ENCODE measurements at regions not wholly inside any gene's neighbourhood (a gene's known extent, or its start where the extent isn't known, plus 50 kb on each side); places are given as distances from the start of the nearest gene placed in this dataset.

DNA sequence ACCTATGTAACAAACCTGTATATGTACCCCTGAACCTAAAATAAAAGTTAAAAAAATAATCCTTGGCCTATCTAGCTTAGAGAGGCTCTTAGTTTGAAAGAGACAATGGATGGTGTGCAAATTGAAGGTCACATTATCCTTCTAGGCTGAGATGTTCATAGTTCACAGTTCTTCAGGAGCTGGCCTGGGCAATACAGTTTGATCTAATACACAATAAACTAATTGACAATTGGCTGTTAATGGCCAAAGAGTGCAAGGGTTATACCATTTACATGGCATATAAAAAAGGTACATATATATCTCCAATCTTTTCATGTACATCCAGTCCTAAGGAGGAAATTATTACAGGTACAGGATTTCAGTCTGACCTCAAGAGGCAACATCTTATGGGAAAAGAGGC is 117.4 kb upstream of the NEDD9 start:
- DNase-seq (ENCODE audit: extremely low read depth, insufficient read length) = no peak
- no peaks in the 10 kb centered on the region for H3K36me3 ChIP-seq (ENCODE audit: control insufficient read depth, insufficient read depth, low read length)
- no peak overlapping the region for H3K4me3 ChIP-seq (replicated peaks; ENCODE audit: low read depth, low read length)
- TF ChIP-seq CTCF (IDR thresholded peaks at IDR 0.05; ENCODE audit: insufficient read depth, low read length, poor library complexity, severe bottlenecking) = no peak
- no peaks in the 10 kb centered on the region for H3K27me3 ChIP-seq (replicated peaks; ENCODE audit: control insufficient read depth, insufficient read depth, low read length)

GRCh38 chr6:11346516-11346915 is 114.0 kb upstream of the NEDD9 start:
- Histone ChIP-seq H3K36me3 (ENCODE audit: control insufficient read depth, insufficient read depth, low read length) (peaks cover 1% of the 10 kb centered on the region), H3K4me3 (replicated peaks; ENCODE audit: low read depth, low read length) (no peak overlapping the region), H3K27me3 (replicated peaks; ENCODE audit: control insufficient read depth, insufficient read depth, low read length) (no peaks in the 10 kb centered on the region)
- TF ChIP-seq CTCF (IDR thresholded peaks at IDR 0.05; ENCODE audit: insufficient read depth, low read length, poor library complexity, severe bottlenecking) = no peak
- DNase-seq (ENCODE audit: extremely low read depth, insufficient read length) = no peak

DNA sequence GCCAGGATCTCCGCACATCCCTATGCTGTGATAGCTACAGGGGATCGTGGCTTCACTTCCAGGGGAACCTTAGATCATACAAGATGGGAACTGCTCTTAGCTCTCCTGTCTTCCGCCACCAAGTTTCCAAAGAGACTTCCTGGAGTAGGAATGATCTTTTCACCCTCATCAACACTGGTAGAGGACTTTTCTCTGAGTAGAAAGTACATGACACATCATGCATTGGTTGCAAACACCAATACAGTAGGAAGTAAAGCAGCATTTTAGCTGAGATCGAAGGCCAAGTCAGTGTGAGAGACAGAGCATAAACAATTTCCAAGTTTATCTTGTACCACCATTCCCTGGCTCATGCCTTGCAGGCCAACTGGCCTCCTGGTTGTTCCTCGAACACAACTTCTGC is 113.1 kb upstream of the NEDD9 start:
- DNase-seq (ENCODE audit: extremely low read depth, insufficient read length) = no peak
- Histone ChIP-seq H3K4me3 (replicated peaks; ENCODE audit: low read depth, low read length) (no peak overlapping the region), H3K27me3 (replicated peaks; ENCODE audit: control insufficient read depth, insufficient read depth, low read length) (no peaks in the 10 kb centered on the region), H3K36me3 (ENCODE audit: control insufficient read depth, insufficient read depth, low read length) (peaks cover 1% of the 10 kb centered on the region)
- TF ChIP-seq CTCF (IDR thresholded peaks at IDR 0.05; ENCODE audit: insufficient read depth, low read length, poor library complexity, severe bottlenecking) = no peak

DNA sequence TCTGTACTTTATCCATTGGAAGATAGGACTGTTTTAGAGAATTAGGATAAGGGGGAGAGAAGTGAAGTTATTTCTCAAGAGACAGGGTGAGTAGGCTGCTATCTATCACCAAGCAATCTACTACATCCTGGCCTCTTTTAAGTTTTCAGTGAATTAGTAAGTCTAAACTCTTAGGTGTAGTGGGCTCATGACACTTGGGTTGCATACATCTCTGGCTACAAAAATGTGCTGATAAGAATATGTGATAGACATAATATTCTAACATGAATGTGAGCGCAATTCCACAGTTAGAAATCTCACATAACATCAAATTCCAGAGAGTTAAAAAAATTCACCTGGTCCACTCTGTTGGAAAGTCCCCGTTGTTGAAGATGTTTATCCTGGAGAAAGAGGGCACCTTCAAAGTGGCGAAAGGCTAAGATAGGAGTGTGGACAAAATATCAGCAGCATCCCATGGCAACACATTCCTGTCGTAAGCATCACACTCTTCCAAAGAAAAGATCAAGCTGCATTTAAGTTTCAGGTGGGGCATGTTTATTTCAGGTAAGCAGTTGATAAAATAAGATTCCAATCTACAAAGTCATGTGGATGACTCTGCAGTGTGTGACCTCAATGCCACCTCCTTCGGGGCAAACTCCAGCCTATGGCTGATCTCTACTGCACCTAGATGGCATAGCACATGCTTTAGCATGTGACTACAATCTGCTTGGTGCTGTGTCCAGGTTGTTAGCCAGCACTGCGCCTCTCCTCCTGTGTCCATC is 111.7 kb upstream of the NEDD9 start:
- Histone ChIP-seq H3K36me3 (ENCODE audit: control insufficient read depth, insufficient read depth, low read length) (peaks cover 1% of the 10 kb centered on the region), H3K27me3 (replicated peaks; ENCODE audit: control insufficient read depth, insufficient read depth, low read length) (no peaks in the 10 kb centered on the region), H3K4me3 (replicated peaks; ENCODE audit: low read depth, low read length) (no peak overlapping the region)
- DNase-seq (ENCODE audit: extremely low read depth, insufficient read length) = no peak
- no peak for TF ChIP-seq CTCF (IDR thresholded peaks at IDR 0.05; ENCODE audit: insufficient read depth, low read length, poor library complexity, severe bottlenecking)

DNA sequence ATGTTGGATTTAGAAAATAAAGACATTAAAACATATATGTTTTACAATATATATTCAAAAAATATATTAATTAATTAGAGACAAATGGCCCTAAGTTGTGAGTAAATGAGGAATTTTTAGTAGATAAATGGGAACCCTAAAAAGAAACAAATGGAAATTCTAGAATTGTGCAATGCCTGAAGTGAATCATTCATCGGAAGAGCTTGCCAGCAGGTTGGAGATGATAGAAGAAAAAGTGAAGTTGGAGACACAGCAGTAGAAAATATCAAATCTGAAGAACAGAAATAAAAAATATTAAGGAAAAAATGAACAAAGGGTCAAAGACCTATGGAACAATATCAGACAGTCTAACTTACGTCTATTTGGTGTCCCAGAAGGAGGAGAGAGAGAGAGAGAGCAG is 109.4 kb upstream of the NEDD9 start:
- TF ChIP-seq CTCF (IDR thresholded peaks at IDR 0.05; ENCODE audit: insufficient read depth, low read length, poor library complexity, severe bottlenecking) = no peak
- DNase-seq (ENCODE audit: extremely low read depth, insufficient read length) = no peak
- Histone ChIP-seq H3K27me3 (replicated peaks; ENCODE audit: control insufficient read depth, insufficient read depth, low read length) (no peaks in the 10 kb centered on the region), H3K36me3 (ENCODE audit: control insufficient read depth, insufficient read depth, low read length) (peaks cover 3% of the 10 kb centered on the region), H3K4me3 (replicated peaks; ENCODE audit: low read depth, low read length) (no peak overlapping the region)

DNA sequence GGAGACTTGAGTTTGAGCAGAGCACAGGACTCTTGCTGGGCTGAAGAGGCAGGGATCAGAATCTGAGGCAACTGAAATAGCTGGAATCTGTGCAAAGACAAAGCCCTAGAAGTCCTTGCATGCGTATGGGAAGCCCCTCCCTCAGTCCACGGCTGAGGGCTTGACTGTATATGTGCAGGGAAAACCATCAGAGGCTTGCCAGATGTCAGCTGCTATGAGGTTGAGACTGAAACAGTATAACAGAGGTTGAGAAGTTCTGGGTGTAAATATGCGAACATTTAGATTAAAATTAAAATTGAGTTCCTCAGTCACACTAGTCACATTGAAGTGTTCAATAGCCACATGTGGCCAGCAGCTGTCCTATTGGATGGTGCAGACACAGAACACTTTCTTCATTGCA is 108.8 kb upstream of the NEDD9 start:
- Histone ChIP-seq H3K36me3 (ENCODE audit: control insufficient read depth, insufficient read depth, low read length) (peaks cover 3% of the 10 kb centered on the region), H3K4me3 (replicated peaks; ENCODE audit: low read depth, low read length) (no peak overlapping the region), H3K27me3 (replicated peaks; ENCODE audit: control insufficient read depth, insufficient read depth, low read length) (no peaks in the 10 kb centered on the region)
- no peak for TF ChIP-seq CTCF (IDR thresholded peaks at IDR 0.05; ENCODE audit: insufficient read depth, low read length, poor library complexity, severe bottlenecking)
- DNase-seq (ENCODE audit: extremely low read depth, insufficient read length) = no peak
